HepG2 (cell line): ENCODE measurements at regions not wholly inside any gene's neighbourhood (a gene's known extent, or its start where the extent isn't known, plus 50 kb on each side); places are given as distances from the start of the nearest gene placed in this dataset.
A peak's percentile ranks its signal among the peaks of the same experiment; 100 is the strongest.

ENCODE experiments used
- AGO1 ChIP-seq: fragments of 200-400 bp; formaldehyde crosslinking; IDR thresholded peaks from 2 replicates; pipeline ENCODE4 v1.6.1; 2017; ENCODE audit warnings: mild to moderate bottlenecking, low read depth, low read length, moderate library complexity; ENCODE audit not compliant: poor library complexity, severe bottlenecking
- ATF2 ChIP-seq: sonication (generic); formaldehyde crosslinking; IDR thresholded peaks from 2 replicates; pipeline ENCODE4 v1.4.0; 2020; ENCODE audit warnings: missing genetic modification reagents
- FOXK1 ChIP-seq: sonication (generic); formaldehyde crosslinking; IDR thresholded peaks from 2 replicates; pipeline ENCODE4 v1.4.0; 2020; ENCODE audit warnings: low read depth, missing genetic modification reagents, borderline replicate concordance
- GMEB2 ChIP-seq: IDR thresholded peaks from 2 replicates; pipeline ENCODE4 v1.6.1; 2016; ENCODE audit warnings: missing biosample characterization, missing genetic modification reagents, low read depth
- SP5 ChIP-seq: IDR thresholded peaks from 2 replicates; pipeline ENCODE4 v1.6.1; 2016; ENCODE audit warnings: low read depth, borderline replicate concordance
- ZNF256 ChIP-seq: sonication (generic); formaldehyde crosslinking; conservative IDR thresholded peaks from 2 replicates; pipeline ENCODE4 v1.4.0; 2020; ENCODE audit warnings: missing genetic modification reagents
- ZNF292 ChIP-seq: sonication (generic); formaldehyde crosslinking; IDR thresholded peaks from 2 replicates; pipeline ENCODE4 v1.8.1; 2022; ENCODE audit warnings: mild to moderate bottlenecking, low read depth, missing genetic modification reagents, borderline replicate concordance
- ZNF30 ChIP-seq: sonication (generic); formaldehyde crosslinking; IDR thresholded peaks from 2 replicates; pipeline ENCODE4 v1.5.0; 2020; ENCODE audit warnings: mild to moderate bottlenecking, missing genetic modification reagents
- ZNF331 ChIP-seq: sonication (generic); formaldehyde crosslinking; IDR thresholded peaks from 2 replicates; pipeline ENCODE4 v1.4.0; 2020; ENCODE audit warnings: missing genetic modification reagents
- ZNF7 ChIP-seq: IDR thresholded peaks from 2 replicates; pipeline ENCODE4 v1.6.1; 2016; ENCODE audit warnings: missing biosample characterization, missing genetic modification reagents
- ZNF768 ChIP-seq: sonication (generic); formaldehyde crosslinking; IDR thresholded peaks from 2 replicates; pipeline ENCODE4 v1.4.0; 2020; ENCODE audit warnings: missing genetic modification reagents
- TF ChIP-seq, protein P1 (sequence below): sonication (generic); formaldehyde crosslinking; IDR thresholded peaks from 2 replicates; pipeline ENCODE4 v1.5.1; 2020; ENCODE audit warnings: missing genetic modification reagents, mild to moderate bottlenecking, borderline replicate concordance
- TF ChIP-seq, protein P2 (sequence below): sonication (generic); formaldehyde crosslinking; IDR thresholded peaks from 2 replicates; pipeline ENCODE4 v1.5.1; 2020; ENCODE audit warnings: mild to moderate bottlenecking, missing genetic modification reagents, borderline replicate concordance
- TF ChIP-seq, protein P3 (sequence below), 2 experiments: IDR thresholded peaks; 2 replicates each; pipeline ENCODE4 v1.6.1; 2011 to 2012; ENCODE audit warnings: low read length in 2 of 2, borderline replicate concordance in 1 of 2, low read depth in 1 of 2, mild to moderate bottlenecking in 1 of 2, moderate library complexity in 1 of 2

GRCh38 chr2:20135631-20136050 is 84.2 kb upstream of the LAPTM4A start (continued):
- TF ChIP-seq, protein P1, sequence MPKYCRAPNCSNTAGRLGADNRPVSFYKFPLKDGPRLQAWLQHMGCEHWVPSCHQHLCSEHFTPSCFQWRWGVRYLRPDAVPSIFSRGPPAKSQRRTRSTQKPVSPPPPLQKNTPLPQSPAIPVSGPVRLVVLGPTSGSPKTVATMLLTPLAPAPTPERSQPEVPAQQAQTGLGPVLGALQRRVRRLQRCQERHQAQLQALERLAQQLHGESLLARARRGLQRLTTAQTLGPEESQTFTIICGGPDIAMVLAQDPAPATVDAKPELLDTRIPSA (CRISPR knock-in tag) = no peak
- 0 out of 2 replicates have a peak, but pooled peaks have one; percentile 5 for TF ChIP-seq ZNF7 (CRISPR knock-in tag)
- no peak for TF ChIP-seq AGO1
- TF ChIP-seq ZNF256 (CRISPR knock-in tag) = no peak
- no peak for TF ChIP-seq FOXK1 (CRISPR knock-in tag)
- TF ChIP-seq ZNF331 (CRISPR knock-in tag) = peak; percentile 74
- TF ChIP-seq, protein P2, sequence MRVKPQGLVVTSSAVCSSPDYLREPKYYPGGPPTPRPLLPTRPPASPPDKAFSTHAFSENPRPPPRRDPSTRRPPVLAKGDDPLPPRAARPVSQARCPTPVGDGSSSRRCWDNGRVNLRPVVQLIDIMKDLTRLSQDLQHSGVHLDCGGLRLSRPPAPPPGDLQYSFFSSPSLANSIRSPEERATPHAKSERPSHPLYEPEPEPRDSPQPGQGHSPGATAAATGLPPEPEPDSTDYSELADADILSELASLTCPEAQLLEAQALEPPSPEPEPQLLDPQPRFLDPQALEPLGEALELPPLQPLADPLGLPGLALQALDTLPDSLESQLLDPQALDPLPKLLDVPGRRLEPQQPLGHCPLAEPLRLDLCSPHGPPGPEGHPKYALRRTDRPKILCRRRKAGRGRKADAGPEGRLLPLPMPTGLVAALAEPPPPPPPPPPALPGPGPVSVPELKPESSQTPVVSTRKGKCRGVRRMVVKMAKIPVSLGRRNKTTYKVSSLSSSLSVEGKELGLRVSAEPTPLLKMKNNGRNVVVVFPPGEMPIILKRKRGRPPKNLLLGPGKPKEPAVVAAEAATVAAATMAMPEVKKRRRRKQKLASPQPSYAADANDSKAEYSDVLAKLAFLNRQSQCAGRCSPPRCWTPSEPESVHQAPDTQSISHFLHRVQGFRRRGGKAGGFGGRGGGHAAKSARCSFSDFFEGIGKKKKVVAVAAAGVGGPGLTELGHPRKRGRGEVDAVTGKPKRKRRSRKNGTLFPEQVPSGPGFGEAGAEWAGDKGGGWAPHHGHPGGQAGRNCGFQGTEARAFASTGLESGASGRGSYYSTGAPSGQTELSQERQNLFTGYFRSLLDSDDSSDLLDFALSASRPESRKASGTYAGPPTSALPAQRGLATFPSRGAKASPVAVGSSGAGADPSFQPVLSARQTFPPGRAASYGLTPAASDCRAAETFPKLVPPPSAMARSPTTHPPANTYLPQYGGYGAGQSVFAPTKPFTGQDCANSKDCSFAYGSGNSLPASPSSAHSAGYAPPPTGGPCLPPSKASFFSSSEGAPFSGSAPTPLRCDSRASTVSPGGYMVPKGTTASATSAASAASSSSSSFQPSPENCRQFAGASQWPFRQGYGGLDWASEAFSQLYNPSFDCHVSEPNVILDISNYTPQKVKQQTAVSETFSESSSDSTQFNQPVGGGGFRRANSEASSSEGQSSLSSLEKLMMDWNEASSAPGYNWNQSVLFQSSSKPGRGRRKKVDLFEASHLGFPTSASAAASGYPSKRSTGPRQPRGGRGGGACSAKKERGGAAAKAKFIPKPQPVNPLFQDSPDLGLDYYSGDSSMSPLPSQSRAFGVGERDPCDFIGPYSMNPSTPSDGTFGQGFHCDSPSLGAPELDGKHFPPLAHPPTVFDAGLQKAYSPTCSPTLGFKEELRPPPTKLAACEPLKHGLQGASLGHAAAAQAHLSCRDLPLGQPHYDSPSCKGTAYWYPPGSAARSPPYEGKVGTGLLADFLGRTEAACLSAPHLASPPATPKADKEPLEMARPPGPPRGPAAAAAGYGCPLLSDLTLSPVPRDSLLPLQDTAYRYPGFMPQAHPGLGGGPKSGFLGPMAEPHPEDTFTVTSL (CRISPR knock-in tag) = no peak; the same call in 1 of the 2 replicates
- TF ChIP-seq ZNF768 = peak; percentile 59; the same call in 1 of the 2 replicates
- TF ChIP-seq ATF2 (CRISPR knock-in tag) = peak; percentile 42; the same call in 1 of the 2 replicates
- no peak for TF ChIP-seq ZNF30
- TF ChIP-seq SP5 (CRISPR knock-in tag) = 0 out of 2 replicates have a peak, but pooled peaks have one; percentile 17
- no peak for TF ChIP-seq GMEB2
- TF ChIP-seq ZNF292 (CRISPR knock-in tag) = no peak
- TF ChIP-seq, protein P3, sequence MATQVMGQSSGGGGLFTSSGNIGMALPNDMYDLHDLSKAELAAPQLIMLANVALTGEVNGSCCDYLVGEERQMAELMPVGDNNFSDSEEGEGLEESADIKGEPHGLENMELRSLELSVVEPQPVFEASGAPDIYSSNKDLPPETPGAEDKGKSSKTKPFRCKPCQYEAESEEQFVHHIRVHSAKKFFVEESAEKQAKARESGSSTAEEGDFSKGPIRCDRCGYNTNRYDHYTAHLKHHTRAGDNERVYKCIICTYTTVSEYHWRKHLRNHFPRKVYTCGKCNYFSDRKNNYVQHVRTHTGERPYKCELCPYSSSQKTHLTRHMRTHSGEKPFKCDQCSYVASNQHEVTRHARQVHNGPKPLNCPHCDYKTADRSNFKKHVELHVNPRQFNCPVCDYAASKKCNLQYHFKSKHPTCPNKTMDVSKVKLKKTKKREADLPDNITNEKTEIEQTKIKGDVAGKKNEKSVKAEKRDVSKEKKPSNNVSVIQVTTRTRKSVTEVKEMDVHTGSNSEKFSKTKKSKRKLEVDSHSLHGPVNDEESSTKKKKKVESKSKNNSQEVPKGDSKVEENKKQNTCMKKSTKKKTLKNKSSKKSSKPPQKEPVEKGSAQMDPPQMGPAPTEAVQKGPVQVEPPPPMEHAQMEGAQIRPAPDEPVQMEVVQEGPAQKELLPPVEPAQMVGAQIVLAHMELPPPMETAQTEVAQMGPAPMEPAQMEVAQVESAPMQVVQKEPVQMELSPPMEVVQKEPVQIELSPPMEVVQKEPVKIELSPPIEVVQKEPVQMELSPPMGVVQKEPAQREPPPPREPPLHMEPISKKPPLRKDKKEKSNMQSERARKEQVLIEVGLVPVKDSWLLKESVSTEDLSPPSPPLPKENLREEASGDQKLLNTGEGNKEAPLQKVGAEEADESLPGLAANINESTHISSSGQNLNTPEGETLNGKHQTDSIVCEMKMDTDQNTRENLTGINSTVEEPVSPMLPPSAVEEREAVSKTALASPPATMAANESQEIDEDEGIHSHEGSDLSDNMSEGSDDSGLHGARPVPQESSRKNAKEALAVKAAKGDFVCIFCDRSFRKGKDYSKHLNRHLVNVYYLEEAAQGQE (IDR thresholded peaks at IDR 0.05; ENCODE audit: borderline replicate concordance in 1 of 2, low read depth in 1 of 2, low read length in 2 of 2) = no peak
